ENCODE measurements at regions not wholly inside any gene's neighbourhood (a gene's known extent, or its start where the extent isn't known, plus 50 kb on each side); places are given as distances from the start of the nearest gene placed in this dataset.
"Not testable (repeated sequence)": the region's sequence is repeated elsewhere in the genome, so short reads cannot be mapped to it uniquely, and the experiment has no call there.

- no peak for DNase-seq
- intact Hi-C loops (cut with DNase I): no loop called here
- no peak for ATAC-seq (ENCODE audit: poor library complexity)
Measured at GRCh38 chr2:167646557-167646956, 600.8 kb downstream of the STK39 start.

DNA sequence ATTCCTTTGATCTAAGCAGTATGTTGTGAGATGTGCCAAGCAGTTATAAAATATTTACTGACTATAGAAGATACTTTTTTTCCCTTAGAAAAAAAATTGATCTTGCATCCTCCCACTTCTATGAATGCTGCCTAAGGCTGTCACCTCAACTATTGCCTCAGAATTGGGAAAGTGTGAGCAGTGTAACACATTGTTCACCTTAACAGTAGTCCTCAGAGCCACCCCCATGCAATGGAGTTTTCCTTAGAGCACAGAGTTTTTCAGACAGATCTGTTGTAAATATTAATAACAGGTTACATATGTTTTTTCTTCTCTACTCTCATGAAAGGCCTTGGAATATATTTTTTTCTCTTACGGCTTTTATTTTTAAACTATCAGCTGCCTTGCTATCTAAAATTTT is 607.3 kb downstream of the STK39 start:
- DNase-seq (no peak), ATAC-seq (ENCODE audit: poor library complexity) (no peak)
- intact Hi-C loops (cut with DNase I): no loop called here

- intact Hi-C loops (cut with DNase I): no loop called here
- no peak for DNase-seq
- no peak for ATAC-seq (ENCODE audit: poor library complexity)
Measured at GRCh38 chr2:167637741-167638140, 609.7 kb downstream of the STK39 start.

- DNase-seq; intact Hi-C loops (cut with DNase I); ATAC-seq (ENCODE audit: poor library complexity): not testable (repeated sequence)
Measured at GRCh38 chr2:167632271-167632670, 615.1 kb downstream of the STK39 start.

- intact Hi-C loops (cut with DNase I): no loop called here
- DNase-seq (no peak), ATAC-seq (ENCODE audit: poor library complexity) (no peak)
Measured at GRCh38 chr2:167626961-167627360, 620.4 kb downstream of the STK39 start.

DNA sequence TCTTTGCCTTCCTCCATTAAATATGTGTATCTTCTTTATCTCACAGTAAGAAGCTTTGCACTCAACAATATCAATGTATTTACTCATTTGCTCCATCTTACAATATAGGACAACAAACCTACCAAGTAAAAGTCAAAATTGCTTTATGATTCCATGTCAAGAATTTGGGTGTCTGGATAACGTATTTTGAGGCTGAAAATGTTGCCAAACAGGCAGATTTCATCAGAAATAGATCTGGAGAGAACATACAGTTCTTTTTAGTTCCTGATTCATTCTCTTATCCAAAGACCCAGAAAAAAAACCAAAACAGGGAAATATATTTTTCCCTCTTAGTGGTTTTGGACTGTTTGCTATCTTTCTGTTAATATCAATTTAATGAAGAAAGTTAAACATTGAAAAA is 621.1 kb downstream of the STK39 start:
- DNase-seq (no peak), ATAC-seq (ENCODE audit: poor library complexity) (no peak)
- intact Hi-C loops (cut with DNase I): no loop called here

DNA sequence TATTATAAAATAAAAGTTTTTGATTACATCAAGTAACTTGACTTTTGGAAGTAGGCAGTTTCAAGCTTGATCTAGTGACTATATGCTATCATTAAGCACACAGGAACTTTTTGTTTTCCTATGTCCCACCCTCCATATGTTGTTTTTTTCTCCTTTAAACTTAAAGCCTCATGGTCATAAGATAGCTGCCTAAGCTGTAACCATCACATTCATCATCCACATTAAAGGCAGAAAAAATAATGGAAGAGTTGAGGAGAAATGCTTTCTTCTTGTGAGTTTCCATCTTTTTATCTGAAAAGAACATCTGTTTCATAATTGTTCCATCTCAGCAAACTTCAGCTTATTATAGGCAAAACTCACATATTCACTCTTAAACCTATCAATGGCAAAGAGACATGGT is 630.4 kb downstream of the STK39 start:
- intact Hi-C loops (cut with DNase I): no loop called here
- no peak for ATAC-seq (ENCODE audit: poor library complexity)
- DNase-seq: no peak

DNA sequence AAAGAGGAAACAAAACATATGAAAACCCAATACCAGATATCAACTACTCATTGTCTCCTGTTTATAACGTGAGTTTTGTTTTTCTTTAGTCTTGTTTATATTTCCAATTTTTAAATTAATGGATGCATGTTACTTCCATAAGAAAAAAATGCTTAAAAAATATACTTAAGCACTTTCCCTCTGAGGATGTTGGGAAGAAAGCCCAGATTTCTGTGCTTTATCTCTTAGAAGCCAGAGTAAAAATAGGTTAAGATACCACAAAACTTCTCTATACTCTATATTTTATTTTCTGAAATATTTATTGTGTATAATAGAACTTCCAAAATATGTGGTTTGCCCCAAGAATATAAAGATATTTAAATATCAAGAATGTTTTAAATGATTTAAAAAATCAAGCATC is 633.9 kb downstream of the STK39 start:
- ATAC-seq (ENCODE audit: poor library complexity) (no peak), DNase-seq (no peak)
- intact Hi-C loops (cut with DNase I): no loop called here

DNA sequence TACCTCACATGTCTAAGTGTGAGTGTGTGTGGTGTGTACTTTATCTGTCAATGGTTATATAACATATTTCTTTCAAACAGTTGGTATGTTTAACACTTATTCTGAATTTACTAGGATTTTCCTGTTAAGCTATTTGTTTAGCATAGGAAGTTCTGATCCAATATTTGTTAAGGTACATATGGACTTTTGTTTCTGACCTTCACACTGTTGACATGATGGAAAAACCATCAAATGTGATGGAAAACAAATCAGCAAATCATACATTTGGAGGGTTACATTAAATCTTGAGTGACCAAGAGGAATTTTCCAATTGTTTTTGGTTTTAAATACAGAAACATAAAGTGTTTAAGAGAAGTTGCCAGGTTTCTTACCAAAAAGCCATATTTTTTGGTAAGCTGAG is 638.9 kb downstream of the STK39 start:
- ATAC-seq (ENCODE audit: poor library complexity) (no peak), DNase-seq (no peak)
- intact Hi-C loops (cut with DNase I): no loop called here

- DNase-seq: no peak
- ATAC-seq (ENCODE audit: poor library complexity): no peak
- intact Hi-C loops (cut with DNase I): no loop called here
Measured at GRCh38 chr2:167607731-167608130, 639.7 kb downstream of the STK39 start.

- DNase-seq (no peak), ATAC-seq (ENCODE audit: poor library complexity) (no peak)
- intact Hi-C loops (cut with DNase I): no loop called here
Measured at GRCh38 chr2:167607211-167607610, 640.2 kb downstream of the STK39 start.

- DNase-seq: no peak
- intact Hi-C loops (cut with DNase I): no loop called here
- ATAC-seq (ENCODE audit: poor library complexity): no peak
Measured at GRCh38 chr2:167602122-167602521, 645.3 kb downstream of the STK39 start.

- DNase-seq (no peak), ATAC-seq (ENCODE audit: poor library complexity) (no peak)
- intact Hi-C loops (cut with DNase I): no loop called here
Measured at GRCh38 chr2:167599219-167599618, 648.2 kb downstream of the STK39 start.

DNA sequence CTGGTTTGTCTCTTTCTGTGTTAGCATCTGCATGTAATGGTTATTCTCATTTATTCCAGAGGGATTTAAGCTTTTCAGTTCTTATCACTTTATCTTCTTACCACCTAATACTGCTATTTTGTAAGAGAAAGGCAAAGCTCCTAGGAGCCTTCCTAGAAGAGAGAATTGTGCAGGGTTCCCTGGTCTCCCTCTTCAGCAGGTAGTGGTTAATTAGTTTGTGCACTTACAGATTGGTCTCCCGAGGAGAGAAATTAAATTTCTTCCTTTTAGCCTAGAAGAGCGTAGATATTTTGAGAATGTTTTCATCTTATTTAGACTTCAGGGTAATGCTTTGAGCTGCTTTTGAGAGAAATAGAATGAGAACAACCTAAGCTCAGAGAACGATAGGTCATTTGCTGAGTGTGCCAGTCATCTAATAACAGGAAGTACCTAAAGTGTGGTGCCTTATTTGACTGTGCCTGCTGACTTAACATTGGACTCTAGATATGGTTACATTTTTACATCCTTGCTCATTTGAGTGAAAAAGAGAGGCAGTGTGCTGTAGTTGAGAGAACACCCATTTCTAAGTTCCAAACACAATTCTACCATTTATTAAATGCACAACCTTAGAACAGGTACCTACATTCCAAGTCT is 651.4 kb downstream of the STK39 start:
- DNase-seq: no peak
- no peak for ATAC-seq (ENCODE audit: poor library complexity)
- intact Hi-C loops (cut with DNase I): no loop called here

GRCh38 chr2:167595021-167595420 is 652.4 kb downstream of the STK39 start:
- ATAC-seq (ENCODE audit: poor library complexity): no peak
- intact Hi-C loops (cut with DNase I): no loop called here
- DNase-seq: no peak

GRCh38 chr2:167592441-167592840 is 655.0 kb downstream of the STK39 start:
- ATAC-seq (ENCODE audit: poor library complexity) (no peak), DNase-seq (no peak)
- intact Hi-C loops (cut with DNase I): no loop called here

DNA sequence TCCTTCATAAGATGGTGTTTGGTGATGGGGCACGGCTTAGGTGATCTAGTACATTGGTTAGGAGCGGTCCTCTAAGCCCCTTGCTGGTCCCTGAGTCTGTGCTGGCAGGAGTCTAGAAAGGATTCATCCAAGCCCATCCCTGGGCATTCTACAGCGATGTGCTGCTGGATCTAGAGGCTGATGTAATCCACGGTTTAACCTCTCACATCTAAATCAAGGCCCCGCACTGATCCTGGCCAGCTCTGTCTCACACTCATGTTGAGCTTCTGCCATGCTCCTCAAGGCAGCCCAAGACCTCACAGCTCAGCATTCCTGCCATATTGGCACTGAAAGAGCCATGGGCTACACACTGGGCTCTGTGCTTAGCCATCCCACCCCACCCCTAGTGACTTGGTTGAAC is 664.8 kb downstream of the STK39 start:
- DNase-seq (no peak), ATAC-seq (ENCODE audit: poor library complexity) (no peak)
- intact Hi-C loops (cut with DNase I): no loop called here

- intact Hi-C loops (cut with DNase I): no loop called here
- ATAC-seq (ENCODE audit: poor library complexity) (no peak), DNase-seq (no peak)
Measured at GRCh38 chr2:167581961-167582574, 665.3 kb downstream of the STK39 start.

- ATAC-seq (ENCODE audit: poor library complexity) (no peak), DNase-seq (no peak)
- intact Hi-C loops (cut with DNase I): no loop called here
Measured at GRCh38 chr2:167579826-167580225, 667.6 kb downstream of the STK39 start.

DNA sequence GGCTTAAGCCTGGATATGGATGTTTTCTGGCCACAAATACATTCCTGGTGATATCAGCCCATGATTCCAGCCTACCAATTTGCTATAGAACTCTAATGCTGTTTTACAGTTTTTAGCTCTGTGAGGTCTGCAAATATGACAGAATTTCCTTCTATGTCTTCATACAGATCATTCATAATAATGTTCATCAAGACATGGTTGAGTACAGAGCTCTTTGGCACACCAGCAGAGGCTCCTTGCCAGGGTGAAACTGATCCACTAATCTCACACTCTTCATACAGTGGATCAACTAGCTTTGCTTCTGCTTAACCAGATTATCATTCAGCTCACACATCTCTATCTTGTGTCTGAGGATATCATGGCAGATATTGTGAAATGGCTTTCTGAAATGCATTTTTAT is 672.1 kb downstream of the STK39 start:
- DNase-seq: no peak
- no peak for ATAC-seq (ENCODE audit: poor library complexity)
- intact Hi-C loops (cut with DNase I): no loop called here

All from Right ventricle myocardium superior (tissue), 1 donor.